EL (cell line): ENCODE measurements at regions not wholly inside any gene's neighbourhood (a gene's known extent, or its start where the extent isn't known, plus 50 kb on each side); places are given as distances from the start of the nearest gene placed in this dataset.
"Not testable (repeated sequence)": the region's sequence is repeated elsewhere in the genome, so short reads cannot be mapped to it uniquely, and the experiment has no call there.

Experiments
- DNase-seq: peaks from one replicate; pipeline ENCODE4 v3.0.0-alpha.2; 2016

DNA sequence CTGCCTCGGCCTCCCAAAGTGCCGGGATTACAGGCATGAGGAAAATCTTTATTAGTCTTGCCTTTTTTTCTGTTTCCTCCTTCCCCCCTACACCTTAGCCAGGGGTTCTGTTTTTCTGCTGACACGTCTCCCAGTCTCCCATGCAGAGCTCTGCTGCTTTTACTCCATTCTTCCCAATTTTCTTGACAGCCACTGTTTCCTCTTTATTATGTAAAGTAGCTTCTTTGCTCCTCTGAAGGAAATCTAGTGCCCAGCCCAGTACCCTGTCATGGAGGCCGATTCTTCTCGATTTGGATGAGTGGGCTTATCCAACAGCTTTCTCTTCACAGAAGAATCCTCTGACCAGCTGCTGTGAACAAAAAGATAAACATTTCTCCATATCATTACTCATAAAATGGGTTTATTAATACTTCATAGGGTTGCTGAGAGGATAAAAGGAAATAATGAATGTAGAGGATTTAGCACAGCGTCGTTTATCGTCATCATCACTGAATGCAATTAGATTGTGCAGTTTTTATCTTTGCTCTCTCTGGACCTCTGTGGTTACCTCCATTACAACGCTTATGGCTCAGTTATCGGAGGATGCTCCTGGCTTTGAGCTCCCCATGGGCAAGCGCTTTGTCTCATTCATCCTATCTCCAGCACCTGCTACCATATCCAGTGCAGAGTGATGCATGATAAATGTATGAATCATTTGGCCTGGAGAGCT lies 375.6 kb upstream of the C11orf87 start:
- DNase-seq, result no peak

DNA sequence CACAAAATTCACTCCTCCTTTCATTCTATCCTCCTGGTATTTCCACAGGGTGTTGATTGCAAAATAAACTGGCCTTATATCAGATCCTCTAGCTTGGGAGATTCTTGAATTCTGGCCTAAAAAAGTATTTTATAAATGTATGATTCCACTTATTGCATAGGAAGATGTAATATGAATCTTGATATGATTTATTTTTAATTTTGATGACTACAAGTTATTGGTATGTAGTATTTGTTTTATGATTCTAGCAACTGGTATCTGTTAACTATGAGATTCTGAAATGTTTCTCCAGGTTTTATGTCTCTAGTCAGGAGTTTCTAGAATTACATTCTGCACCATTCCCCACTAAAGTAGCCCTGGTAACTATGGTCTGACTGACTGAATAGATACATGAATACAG lies 373.9 kb upstream of the C11orf87 start:
- peak; percentile 16 for DNase-seq

DNA sequence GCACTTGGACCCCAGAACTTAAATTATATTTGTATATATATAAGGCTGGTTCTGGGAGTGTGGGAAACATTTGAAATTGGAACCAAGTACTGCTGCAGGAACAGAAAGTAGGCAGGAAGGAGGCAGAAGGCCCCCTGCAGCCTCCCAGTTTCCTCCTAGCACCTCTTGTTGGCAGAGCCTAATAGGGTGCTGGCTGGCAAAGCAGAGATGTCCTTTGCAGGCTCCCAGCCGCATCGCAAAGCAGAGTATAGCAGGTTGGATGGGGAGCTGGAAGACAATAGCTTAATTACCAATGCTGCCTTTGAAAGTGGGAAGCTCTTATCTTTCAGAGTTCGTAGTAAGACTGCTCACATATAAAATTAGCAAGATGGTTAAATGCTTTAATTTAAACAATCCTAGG lies 370.8 kb upstream of the C11orf87 start:
- DNase-seq, result no peak

DNA sequence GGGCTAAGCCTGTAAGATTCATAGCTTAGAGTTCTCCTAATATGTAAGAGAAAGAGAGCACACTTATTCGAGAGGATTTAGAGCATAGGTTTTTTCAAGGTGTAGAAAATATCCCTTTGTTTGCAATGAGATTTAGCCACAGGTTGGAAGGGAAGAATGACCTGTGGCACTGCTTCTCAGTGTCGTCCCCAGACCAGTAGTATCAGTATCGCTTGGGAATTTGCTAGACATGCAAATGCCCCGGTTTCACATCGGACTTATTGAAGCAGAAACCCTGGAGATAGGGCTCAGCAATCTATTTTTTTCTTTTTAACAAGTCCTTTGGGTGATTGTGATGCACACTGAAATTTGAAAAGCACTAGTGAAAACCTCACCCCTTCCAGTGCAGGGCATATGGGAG lies 362.6 kb upstream of the C11orf87 start:
- no peak for DNase-seq

DNA sequence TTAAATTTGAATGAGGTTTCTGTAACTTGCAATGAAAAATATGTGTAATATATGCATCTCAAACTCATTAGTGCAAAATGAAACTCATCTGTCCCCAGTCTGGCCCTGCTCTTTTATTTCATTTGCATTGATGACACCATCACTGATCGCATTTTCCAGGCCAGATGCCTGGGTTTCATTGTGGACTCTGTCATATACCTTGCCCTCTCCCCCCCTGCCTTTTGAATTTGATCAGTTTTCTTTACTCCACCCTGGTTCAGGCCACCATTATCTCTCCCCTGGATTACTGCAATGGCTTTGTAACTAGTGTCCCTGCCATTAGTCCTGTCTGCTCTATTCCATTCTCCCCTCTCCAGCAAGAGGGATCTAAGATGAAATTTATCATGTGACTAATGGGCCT lies 360.6 kb upstream of the C11orf87 start:
- no peak for DNase-seq

DNA sequence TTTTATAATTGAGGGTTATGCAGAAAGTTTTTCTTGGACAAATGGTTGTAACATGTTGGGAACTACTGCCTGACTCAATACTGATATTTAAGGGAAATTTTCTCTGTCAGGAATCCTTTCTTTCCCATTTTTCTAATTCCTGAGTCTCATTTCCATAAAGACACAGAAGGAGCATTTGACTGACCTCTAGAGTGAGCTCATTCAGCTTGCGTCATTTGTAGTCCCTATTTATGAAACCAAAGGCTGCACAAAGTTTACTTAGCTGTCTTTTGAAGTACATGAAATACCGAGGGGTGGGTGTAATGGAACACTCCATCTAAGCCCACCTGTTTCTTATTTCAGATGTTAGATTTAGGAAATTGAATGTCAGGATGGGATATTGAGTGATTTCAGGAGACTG lies 359.5 kb upstream of the C11orf87 start:
- peak; percentile 21 for DNase-seq

DNA sequence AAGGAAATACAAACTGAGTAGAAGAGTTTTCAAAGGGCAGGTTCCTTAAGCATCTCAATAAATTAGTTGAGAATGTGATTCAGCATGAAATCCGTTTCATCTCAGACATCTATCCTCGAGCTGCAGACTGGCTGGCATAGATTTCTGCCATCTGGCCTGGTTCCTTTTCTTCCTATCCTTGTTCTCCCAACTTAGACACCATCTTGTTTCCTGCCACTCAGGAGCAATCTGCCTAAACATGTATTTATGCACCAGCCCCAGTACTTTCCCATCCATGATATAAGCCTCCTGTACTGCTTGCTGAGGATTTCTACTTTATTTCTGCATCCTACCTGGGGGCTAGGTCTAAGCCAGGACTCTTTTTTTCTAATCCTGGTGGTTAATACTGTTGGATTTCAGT lies 359.1 kb upstream of the C11orf87 start:
- no peak for DNase-seq

DNA sequence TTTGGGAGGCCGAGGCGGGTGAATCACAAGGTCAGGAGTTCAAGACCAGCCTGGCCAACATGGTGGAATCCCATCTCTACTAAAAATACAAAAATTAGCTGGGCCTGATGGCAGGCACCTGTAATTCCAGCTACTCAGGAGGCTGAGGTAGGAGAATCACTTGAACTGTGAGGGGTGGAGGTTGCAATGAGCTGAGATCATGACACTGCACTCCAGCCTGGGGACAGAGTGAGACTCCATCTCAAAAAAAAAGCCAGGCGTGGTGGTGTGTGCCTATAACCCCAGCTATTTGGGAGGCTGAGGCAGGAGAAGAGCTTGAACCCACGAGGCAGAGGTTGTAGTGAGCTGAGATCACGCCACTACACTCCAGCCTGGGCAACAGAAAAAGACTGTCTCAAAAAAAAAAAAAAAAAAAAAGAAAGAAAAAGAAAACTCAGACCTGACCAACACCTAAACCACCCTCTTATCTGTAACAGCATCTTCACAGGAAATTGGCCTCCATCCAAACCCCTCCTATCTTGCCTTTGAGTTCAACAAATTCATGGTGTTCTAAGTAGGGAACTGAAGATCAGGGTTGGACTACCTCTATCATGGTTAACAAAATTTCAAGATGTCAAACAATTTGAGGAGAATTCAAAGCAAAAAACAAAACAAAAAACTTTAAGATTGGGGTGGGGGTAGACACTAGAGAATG lies 357.2 kb upstream of the C11orf87 start:
- not testable (repeated sequence) for DNase-seq

DNA sequence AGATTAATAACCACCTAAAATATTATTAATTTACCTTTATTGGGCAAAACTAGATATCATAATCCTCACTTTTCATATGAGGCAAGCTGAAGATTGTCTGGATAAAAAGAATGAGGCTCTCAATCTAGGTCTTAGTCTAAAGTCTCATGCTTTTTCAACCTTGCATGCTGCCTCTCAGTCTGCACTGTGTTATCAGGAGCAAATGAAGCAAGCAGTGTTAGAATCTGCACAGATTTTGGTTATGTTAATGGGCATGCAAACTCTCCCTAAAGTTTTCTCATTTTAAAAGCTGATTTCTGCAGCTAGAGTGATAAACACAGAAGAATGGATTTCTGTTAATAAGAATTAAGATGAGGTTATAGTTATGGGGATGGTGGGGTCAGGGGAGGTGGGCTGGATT lies 350.7 kb upstream of the C11orf87 start:
- DNase-seq, result no peak

DNA sequence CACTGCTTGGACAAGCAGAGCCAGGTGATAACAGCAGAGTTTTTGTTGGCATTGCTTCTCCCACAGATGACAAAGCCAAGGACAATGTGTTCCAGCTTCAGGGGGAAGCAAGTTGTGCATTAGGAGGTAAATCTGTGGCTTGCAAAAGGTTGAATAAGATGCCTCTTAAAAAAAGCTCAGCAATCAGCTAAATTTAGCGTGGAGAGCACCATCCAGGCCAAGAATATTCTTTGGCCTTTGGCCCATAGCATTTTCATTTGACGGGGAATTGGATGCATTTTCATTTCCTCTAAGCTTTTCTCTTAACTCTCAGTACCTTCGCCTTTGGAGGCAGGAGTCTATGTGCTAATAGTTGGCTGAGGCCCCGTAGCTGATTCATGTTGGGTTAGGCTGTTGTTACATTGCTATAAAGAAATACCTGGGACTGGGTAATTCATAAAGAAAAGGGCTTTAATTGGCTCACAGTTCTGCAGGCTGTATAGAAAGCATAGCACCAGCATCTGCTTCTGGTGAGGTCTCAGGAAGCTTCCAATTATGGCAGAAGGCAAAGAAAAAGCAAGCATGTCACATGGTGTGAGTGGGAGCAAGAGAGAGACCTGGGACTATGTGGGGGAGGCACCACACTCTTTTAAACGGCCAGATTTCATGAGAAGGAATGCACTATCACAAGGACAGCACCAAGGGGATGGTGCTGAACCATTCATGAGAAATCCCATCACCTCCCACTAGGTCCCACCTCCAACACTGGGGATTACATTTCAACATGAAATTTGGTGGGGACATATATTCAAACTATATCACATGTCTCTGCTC lies 350.1 kb upstream of the C11orf87 start:
- DNase-seq, result no peak

DNA sequence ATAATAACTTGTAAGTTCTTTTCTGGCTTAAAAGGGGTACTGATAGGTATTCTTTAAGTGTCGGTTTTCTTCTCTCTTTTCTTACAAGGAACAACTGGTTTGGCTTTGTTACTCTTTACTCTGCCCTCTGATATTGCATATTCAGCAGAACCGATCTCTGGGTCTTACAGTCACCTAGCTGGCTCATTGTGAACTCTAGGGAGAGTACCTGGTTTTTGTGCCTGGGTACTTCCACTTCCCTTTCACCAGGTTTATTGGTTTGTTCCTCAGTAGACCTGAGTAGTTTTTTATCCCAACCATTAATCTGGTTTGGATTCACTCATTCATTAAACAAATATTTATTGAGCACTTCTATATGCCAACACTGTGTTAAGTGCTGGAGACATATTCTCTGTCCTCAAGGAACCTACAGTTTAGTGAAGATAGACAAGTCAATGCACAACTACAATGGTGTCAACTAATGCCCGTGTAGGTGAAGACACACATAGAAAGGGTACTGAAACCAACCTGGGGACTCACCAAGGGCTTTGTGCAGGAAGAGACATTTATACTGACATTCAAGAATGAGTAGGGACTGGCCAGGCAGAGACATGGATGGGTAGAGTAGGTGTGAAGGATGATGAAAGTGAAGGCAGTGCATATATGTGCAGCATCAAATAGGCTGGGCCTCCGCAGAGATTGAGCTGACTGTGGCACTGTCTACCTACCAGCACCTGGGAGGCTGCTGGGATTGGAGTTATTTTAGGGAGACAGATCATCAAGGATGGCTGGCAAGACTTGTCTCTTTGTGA lies 348.8 kb upstream of the C11orf87 start:
- no peak for DNase-seq

DNA sequence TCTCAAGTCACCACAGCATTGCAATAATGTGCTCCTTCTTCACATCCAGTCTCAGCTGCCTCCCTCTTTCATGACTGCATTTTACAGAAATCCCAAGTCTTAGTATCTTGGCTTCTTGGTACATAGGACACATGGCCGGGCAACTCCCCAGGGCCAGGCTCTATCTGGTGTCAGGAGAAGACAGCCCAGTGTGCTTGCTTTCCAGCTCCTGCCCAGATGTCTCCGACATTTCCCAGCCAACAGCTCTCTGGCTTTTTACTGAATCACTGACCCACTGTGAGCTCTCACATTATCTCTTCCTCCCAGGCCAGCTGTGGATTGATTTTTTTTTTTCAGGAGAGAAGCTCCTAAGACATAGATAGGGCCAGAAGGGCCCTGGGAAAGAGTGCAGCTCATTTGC lies 346.0 kb upstream of the C11orf87 start:
- no peak for DNase-seq

DNA sequence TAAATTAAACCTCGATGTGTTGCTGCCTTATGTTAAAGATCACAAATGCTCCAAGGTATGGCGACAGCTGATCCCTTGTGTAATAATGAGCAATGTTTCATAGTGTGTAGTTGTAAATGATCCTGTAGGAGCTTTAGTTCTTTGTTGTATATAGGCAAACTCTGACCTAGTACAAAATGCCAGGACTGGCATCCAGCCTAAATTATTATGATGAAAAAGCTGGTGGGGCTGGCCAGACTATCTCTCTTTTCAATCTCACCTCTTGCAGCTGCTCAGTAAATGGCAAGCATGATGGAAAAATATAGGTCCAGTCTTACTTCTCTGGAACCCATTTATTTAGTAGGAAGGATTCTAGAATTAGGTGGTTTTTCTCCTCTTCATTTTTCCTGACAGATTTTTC lies 345.1 kb upstream of the C11orf87 start:
- DNase-seq, result no peak

DNA sequence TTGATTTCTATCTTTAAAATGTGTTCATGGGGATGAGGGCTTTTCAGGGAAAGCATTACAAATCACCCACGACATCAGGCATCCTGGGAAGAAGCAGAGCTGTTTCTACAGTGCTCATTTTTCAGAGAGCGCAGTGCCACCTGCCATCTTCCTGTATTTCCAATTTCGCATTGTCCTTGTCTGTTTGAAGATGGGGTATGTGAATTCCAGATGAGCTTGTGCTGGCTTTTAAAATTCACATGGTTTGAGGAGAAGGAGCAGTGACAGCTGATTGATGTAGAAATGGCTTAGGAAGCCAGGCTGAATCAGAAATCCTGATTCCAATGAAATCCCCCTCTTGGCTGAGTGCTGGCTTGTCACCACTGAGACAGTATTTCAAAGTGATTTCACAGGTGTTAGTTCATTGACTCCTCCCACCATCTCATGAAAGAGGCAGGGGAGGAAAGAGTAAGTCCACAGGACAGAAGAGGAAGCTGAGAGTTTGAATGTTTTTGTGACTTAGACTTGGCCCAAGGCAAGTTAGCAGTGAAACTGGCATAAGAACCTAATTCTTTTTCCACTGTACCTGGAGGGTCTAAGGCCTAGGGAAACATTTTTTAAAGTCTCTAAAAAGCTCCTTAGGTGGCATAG lies 344.6 kb upstream of the C11orf87 start:
- no peak for DNase-seq

DNA sequence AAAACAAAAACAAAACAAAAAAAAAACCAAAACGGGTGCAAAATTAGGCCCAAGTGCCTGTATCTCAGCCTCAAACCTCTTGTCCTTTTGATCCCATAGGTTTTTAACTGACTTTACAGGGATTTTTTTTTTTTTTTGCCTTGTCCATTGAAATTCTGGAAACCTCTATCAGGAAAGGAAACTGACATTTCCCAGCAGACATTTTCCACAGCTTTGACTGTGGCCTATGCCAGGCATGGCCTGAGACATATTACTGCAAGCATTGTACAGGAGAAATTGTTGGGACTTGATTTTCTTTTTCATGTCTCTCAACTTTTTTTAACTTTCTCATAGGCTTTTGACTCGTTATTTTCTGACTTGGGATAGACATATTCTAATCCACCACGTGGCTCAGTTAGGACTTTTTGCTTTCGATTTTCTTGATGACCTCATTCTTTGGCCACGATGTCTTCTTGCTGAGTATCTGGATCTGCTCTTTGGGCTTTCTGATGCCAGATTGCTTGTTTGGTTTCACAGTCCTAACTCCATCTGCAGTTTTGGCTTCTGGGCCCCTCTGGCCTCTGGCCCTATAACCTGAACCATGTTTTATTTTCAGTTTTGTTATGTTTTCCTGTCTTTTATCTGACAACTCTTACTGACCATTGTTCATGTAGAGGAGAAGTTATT lies 336.1 kb upstream of the C11orf87 start:
- peak; percentile 55 for DNase-seq

DNA sequence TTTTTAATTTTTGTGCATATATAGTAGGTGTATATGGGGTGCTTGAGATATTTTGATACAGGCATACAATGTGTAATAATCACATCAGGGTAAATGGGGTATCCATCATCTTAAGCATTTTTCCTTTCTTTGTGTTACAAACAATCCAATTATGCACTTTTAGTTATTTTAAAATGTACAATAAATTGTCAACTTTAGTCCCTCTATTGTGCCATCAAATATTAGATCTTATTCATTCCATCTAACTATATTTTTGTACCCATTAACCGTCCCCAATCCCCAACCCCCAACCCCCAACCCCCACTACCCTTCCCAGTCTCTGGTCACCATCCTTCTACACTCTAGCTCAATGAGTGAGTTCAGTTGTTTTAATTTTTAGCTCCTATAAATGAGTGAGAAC lies 335.1 kb upstream of the C11orf87 start:
- no peak for DNase-seq

DNA sequence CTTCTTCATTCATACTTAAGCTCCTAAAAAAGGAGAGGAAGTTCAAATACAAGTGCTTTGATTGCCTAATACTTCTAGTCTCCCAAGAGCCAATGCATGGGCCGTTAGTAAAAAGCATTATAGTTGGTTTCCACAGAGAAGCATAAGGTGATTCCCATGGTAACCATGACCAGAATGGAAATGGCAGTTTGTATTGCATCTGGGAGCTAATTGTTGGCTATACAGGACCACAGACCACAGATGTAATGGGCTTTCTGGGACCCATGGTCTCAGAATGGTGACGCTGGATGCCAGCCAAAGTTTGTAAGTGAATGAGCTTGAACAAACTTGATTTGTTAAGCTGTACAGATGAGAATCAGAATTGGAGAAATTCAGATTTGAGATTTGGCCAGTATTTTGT lies 333.9 kb upstream of the C11orf87 start:
- no peak for DNase-seq

DNA sequence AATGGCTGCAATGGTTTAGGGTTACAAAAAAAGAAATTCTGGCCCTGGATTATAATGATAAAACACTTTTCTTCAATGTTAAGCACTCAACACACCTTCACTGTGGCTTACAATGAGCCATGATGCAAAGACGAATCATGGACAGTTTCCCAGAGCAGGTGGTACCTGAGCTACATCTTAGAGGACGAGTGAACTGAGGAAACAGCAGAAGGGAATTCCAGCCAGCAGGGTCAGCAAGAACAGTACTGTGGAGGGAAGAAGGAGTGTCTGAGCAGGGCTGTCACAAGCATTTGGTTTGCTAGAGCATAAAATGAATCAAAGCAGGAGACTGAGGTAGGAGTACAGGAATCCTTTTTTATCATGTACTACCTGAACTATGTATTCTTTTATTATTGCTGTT lies 332.8 kb upstream of the C11orf87 start:
- no peak for DNase-seq

DNA sequence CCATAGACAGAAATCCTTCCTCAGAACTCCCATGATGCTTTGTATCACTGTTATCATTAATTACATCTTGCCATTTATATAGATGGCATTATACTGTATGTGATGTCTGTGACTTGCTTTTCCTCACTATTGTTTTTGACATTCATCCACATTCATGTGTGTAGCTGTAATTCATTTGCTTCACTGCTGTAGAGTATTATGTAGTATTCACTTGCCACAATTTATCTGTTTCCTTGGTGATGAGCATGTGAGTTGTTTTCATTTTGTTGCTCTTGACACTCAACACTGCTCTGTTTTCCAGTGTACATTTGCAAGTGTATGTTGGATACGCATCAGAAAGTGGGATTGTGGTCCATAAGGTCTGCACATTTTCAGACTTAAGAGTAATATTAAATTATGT lies 328.6 kb upstream of the C11orf87 start:
- DNase-seq, result no peak

DNA sequence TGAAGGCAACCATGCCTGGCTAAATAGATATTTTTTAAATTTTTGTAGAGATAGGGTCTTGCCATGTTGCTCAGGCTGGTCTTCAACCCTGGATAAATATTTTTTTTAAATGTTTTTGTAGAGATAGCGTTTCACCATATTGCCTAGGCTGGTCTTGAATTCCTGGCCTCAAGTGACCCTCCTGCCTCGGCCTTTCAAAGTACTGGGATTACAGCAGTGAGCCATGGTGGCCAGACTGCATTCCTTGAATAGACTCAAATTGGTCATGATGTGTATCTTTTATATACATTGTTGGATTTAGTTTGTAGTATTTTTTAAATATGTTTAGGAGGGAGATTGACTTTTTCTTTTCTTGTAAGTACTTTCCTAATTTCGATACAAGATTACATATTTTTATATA lies 325.7 kb upstream of the C11orf87 start:
- DNase-seq, result no peak

DNA sequence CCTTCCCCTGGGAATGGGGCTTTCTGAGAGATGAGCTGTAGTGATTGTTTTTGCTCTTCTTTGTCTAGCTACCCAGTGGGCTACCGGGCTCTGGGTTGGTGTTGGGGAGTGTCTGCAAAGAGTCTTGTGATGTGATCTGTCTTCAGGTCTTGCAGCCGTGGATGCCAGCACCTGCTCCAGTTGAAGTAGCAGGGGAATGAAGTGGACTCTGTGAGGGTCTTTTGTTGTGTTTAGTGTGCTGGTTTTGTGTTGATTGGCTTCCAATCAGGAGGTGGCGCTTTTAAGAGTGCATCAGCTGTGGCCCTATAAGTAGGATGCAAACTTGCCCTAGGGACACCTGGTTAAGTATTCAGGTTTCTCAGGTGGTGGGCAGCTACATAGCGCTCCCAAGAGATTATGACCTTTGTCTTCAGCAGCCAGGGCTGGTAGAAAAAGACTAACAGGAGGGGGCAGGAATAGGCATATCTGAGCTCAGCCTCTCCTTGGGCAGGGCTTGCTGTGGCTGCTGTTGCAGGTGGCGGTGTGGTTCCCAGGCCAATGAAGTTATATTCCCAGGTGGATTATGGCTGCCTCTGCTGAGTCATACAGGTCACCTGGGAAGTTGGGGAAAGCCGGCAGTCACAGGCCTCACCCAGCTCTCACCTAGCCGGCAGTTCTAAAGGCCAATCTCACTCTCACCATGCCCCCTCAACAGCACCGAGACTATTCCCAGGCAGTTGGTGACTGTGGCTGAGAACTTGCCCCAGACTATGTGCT lies 315.7 kb upstream of the C11orf87 start:
- no peak for DNase-seq
